ENCODE measurements at regions not wholly inside any gene's neighbourhood (a gene's known extent, or its start where the extent isn't known, plus 50 kb on each side); places are given as distances from the start of the nearest gene placed in this dataset.

DNA sequence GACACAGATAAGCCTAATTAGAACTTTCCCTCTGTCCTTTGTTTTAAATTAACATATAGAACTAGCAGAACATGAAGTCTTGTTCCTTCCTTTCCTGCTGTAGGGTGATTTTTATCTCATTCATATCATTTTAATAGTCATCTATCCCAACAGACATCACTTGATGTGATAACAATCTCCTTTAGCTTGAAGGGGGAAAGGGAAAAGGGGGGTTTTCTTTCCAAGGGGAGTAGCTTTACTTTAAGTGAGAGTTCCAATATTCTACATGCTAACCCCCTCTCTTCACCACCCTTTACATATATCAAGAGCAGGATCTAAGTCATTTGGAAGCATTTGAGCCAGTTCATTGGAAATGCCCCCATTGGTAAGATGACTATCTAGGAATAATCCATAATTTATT is 241.9 kb downstream of the HHIPL2 start:
- TF ChIP-seq ZNF274 (IDR thresholded peaks at IDR 0.05; ENCODE audit: low read depth, low read length) (no peak), YY1 (IDR thresholded peaks at IDR 0.05; ENCODE audit: insufficient read depth, insufficient read length) (no peak)

All from NT2/D1 (cell line).